HuH-7.5 (cell line): ENCODE measurements at regions not wholly inside any gene's neighbourhood (a gene's known extent, or its start where the extent isn't known, plus 50 kb on each side); places are given as distances from the start of the nearest gene placed in this dataset.
A peak's percentile ranks its signal among the peaks of the same experiment; 100 is the strongest.
"Not testable (repeated sequence)": the region's sequence is repeated elsewhere in the genome, so short reads cannot be mapped to it uniquely, and the experiment has no call there.

ENCODE experiments used
- DNase-seq: peaks from one replicate; pipeline ENCODE4 v3.0.0; 2011; ENCODE audit warnings: low spot score

GRCh38 chr15:67945951-67946700 is 106.3 kb upstream of the RNU6-1 start:
- peak; percentile 46 for DNase-seq

GRCh38 chr15:67946701-67947100 is 106.9 kb upstream of the RNU6-1 start:
- DNase-seq, result no peak

- no peak for DNase-seq
These were observed 106.7 kb upstream of the PIAS1 start for GRCh38 chr15:67947254-67948039.

- no peak for DNase-seq
These were observed 105.9 kb upstream of the PIAS1 start for GRCh38 chr15:67948215-67948614.

- not testable (repeated sequence) for DNase-seq
These were observed 102.9 kb upstream of the PIAS1 start for GRCh38 chr15:67951187-67951586.

GRCh38 chr15:67953299-67953698 is 100.8 kb upstream of the PIAS1 start:
- DNase-seq, result no peak

GRCh38 chr15:67955252-67955651 is 98.9 kb upstream of the PIAS1 start:
- no peak for DNase-seq

GRCh38 chr15:67957435-67958132 is 96.5 kb upstream of the PIAS1 start:
- no peak for DNase-seq

GRCh38 chr15:67967871-67968431 is 86.2 kb upstream of the PIAS1 start:
- no peak for DNase-seq

GRCh38 chr15:67968564-67968963 is 85.6 kb upstream of the PIAS1 start:
- DNase-seq, result no peak

GRCh38 chr15:67968966-67969365 is 85.1 kb upstream of the PIAS1 start:
- DNase-seq, result no peak

- DNase-seq, result no peak
These were observed 84.2 kb upstream of the PIAS1 start for GRCh38 chr15:67969892-67970291.

GRCh38 chr15:67972377-67972776 is 81.7 kb upstream of the PIAS1 start:
- no peak for DNase-seq

GRCh38 chr15:67973846-67974245 is 80.3 kb upstream of the PIAS1 start:
- no peak for DNase-seq

GRCh38 chr15:67976506-67977073 is 77.5 kb upstream of the PIAS1 start:
- no peak for DNase-seq

- DNase-seq, result no peak
These were observed 76.6 kb upstream of the PIAS1 start for GRCh38 chr15:67977414-67978089.

GRCh38 chr15:67979281-67979680 is 74.8 kb upstream of the PIAS1 start:
- DNase-seq, result no peak

- no peak for DNase-seq
These were observed 73.9 kb upstream of the PIAS1 start for GRCh38 chr15:67980171-67980570.

GRCh38 chr15:67980773-67981685 is 73.1 kb upstream of the PIAS1 start:
- no peak for DNase-seq

- no peak for DNase-seq
These were observed 72.3 kb upstream of the PIAS1 start for GRCh38 chr15:67981848-67982247.

- no peak for DNase-seq
These were observed 62.4 kb upstream of the PIAS1 start for GRCh38 chr15:67991706-67992105.
